SK-N-SH treated with all-trans-retinoic acid at 6 μM for 48 hours (cell line): ENCODE measurements at regions not wholly inside any gene's neighbourhood (a gene's known extent, or its start where the extent isn't known, plus 50 kb on each side); places are given as distances from the start of the nearest gene placed in this dataset.

ENCODE experiments used
- ATAC-seq: fragments of 200-7000 bp; cut with Tn5 transposase; 3 replicates; pipeline ENCODE4 v1.9.1; 2020; ENCODE audit warnings: mild to moderate bottlenecking, moderate library complexity
- ARNTL ChIP-seq: fragments of 450-650 bp; formaldehyde crosslinking; IDR thresholded peaks from 2 replicates; pipeline ENCODE4 v1.5.0; 2020; ENCODE audit warnings: low read depth, mild to moderate bottlenecking, moderate library complexity, borderline replicate concordance
- BACH2 ChIP-seq: fragments of 250-450 bp; sonication (Bioruptor Pico); IDR thresholded peaks from 2 replicates; pipeline ENCODE4 v1.9.0; 2021; ENCODE audit warnings: mild to moderate bottlenecking, borderline replicate concordance
- CSDC2 ChIP-seq: fragments of 250-450 bp; sonication (Bioruptor Pico); IDR thresholded peaks from 2 replicates; pipeline ENCODE4 v1.5.0; 2020; ENCODE audit warnings: mild to moderate bottlenecking, moderate library complexity
- ESRRG ChIP-seq: fragments of 250-450 bp; sonication (Bioruptor Pico); IDR thresholded peaks from 2 replicates; pipeline ENCODE4 v1.6.1; 2021; ENCODE audit warnings: mild to moderate bottlenecking
- GLIS3 ChIP-seq: fragments of 250-450 bp; sonication (Bioruptor Pico); IDR thresholded peaks from 2 replicates; pipeline ENCODE4 v1.5.0; 2020; ENCODE audit warnings: mild to moderate bottlenecking, moderate library complexity
- ISL1 ChIP-seq: fragments of 250-450 bp; sonication (Bioruptor Pico); IDR thresholded peaks from 2 replicates; pipeline ENCODE4 v2.1.2; 2022; ENCODE audit warnings: mild to moderate bottlenecking, moderate library complexity
- OSR1 ChIP-seq: fragments of 250-450 bp; sonication (Bioruptor Pico); IDR thresholded peaks from 2 replicates; pipeline ENCODE4 v1.8.0; 2022; ENCODE audit warnings: moderate library complexity, mild to moderate bottlenecking, inconsistent platforms
- PPARA ChIP-seq: fragments of 250-450 bp; sonication (Bioruptor Pico); IDR thresholded peaks from 2 replicates; pipeline ENCODE4 v1.5.0; 2020; ENCODE audit warnings: mild to moderate bottlenecking, borderline replicate concordance
- SNAI2 ChIP-seq: fragments of 250-450 bp; sonication (Bioruptor Pico); IDR thresholded peaks from 2 replicates; pipeline ENCODE4 v1.5.0; 2020; ENCODE audit warnings: mild to moderate bottlenecking, moderate library complexity
- TOX ChIP-seq: fragments of 250-450 bp; sonication (Bioruptor Pico); IDR thresholded peaks from 2 replicates; pipeline ENCODE4 v1.8.0; 2021; ENCODE audit warnings: mild to moderate bottlenecking, moderate library complexity, borderline replicate concordance
- TSHZ2 ChIP-seq: fragments of 250-450 bp; sonication (Bioruptor Pico); IDR thresholded peaks from 2 replicates; pipeline ENCODE4 v1.5.0; 2020; ENCODE audit warnings: mild to moderate bottlenecking, moderate library complexity
- ZFP3 ChIP-seq: fragments of 250-450 bp; sonication (Bioruptor Pico); IDR thresholded peaks from 2 replicates; pipeline ENCODE4 v1.5.0; 2020; ENCODE audit warnings: mild to moderate bottlenecking, moderate library complexity
- ZFP30 ChIP-seq: fragments of 450-650 bp; formaldehyde crosslinking; IDR thresholded peaks from 2 replicates; pipeline ENCODE4 v1.5.0; 2022; ENCODE audit warnings: mild to moderate bottlenecking, moderate library complexity
- ZNF565 ChIP-seq: fragments of 450-650 bp; formaldehyde crosslinking; conservative IDR thresholded peaks from 2 replicates; pipeline ENCODE4 v1.5.0; 2020; ENCODE audit warnings: low read depth, mild to moderate bottlenecking, moderate library complexity
- ZNF70 ChIP-seq: fragments of 450-650 bp; formaldehyde crosslinking; IDR thresholded peaks from 2 replicates; pipeline ENCODE4 v1.5.0; 2020; ENCODE audit warnings: mild to moderate bottlenecking, moderate library complexity
- ZNF8 ChIP-seq: fragments of 450-650 bp; formaldehyde crosslinking; IDR thresholded peaks from 2 replicates; pipeline ENCODE4 v1.5.0; 2020; ENCODE audit warnings: mild to moderate bottlenecking, moderate library complexity
- TF ChIP-seq, protein P1 (sequence below): fragments of 250-450 bp; sonication (Bioruptor Pico); IDR thresholded peaks from 2 replicates; pipeline ENCODE4 v1.8.0; 2020; ENCODE audit warnings: mild to moderate bottlenecking, moderate library complexity, borderline replicate concordance
- TF ChIP-seq, protein P2 (sequence below): fragments of 250-450 bp; sonication (Bioruptor Pico); IDR thresholded peaks from 2 replicates; pipeline ENCODE4 v1.5.1; 2021; ENCODE audit warnings: mild to moderate bottlenecking, moderate library complexity

- TF ChIP-seq ZNF70 (CRISPR knock-in tag) (no peak), PPARA (CRISPR knock-in tag) (no peak), ISL1 (CRISPR knock-in tag) (no peak), TSHZ2 (CRISPR knock-in tag) (no peak)
- TF ChIP-seq, protein P1, sequence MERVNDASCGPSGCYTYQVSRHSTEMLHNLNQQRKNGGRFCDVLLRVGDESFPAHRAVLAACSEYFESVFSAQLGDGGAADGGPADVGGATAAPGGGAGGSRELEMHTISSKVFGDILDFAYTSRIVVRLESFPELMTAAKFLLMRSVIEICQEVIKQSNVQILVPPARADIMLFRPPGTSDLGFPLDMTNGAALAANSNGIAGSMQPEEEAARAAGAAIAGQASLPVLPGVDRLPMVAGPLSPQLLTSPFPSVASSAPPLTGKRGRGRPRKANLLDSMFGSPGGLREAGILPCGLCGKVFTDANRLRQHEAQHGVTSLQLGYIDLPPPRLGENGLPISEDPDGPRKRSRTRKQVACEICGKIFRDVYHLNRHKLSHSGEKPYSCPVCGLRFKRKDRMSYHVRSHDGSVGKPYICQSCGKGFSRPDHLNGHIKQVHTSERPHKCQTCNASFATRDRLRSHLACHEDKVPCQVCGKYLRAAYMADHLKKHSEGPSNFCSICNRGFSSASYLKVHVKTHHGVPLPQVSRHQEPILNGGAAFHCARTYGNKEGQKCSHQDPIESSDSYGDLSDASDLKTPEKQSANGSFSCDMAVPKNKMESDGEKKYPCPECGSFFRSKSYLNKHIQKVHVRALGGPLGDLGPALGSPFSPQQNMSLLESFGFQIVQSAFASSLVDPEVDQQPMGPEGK (CRISPR knock-in tag), result no peak
- ATAC-seq, result no peak
These were observed 366.0 kb upstream of the DDHD1 start for GRCh38 chr14:53519137-53519536.

DNA sequence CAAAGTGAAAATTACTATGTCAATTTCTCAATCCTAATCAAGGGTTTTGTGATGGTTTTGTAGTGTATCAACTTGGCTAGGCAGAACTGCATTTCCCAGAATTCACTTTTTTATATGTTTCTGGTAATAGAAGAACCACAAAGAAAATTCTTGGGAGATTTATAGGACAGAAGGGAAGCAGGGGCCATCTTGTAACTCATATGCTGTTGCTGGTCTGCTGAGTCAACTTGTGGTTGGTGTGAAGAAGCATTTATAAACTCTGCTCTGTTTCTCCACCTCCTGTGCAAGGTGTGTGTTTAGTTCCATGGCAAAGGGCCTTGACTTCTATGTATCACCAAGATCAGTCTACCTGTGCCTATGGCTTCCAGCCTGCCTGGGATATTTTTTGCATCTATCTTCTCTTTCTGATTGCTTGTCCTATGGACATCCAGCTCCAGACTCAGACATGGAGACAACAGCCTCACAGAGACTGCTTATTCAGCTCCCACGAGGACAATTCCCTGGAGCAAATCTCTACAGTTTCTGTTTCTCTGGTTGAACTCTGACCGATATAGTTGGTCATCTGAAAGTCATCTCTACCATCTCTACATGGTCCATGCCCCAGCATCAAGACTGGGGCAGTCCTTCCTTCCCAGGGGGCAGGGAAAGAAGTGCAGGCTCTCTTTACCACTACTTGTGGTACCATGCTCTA lies 364.3 kb upstream of the DDHD1 start:
- ATAC-seq, result no peak
- no peak for TF ChIP-seq ESRRG (CRISPR knock-in tag)

GRCh38 chr14:53516261-53516774 lies 363.2 kb upstream of the DDHD1 start:
- ATAC-seq, result no peak
- TF ChIP-seq SNAI2 (no peak), ESRRG (CRISPR knock-in tag) (no peak), TSHZ2 (CRISPR knock-in tag) (no peak), OSR1 (CRISPR knock-in tag) (no peak), ISL1 (CRISPR knock-in tag) (no peak), CSDC2 (no peak), BACH2 (no peak), GLIS3 (CRISPR knock-in tag) (no peak), PPARA (CRISPR knock-in tag) (no peak), ZNF70 (CRISPR knock-in tag) (no peak), ZFP3 (CRISPR knock-in tag) (no peak), ARNTL (CRISPR knock-in tag) (no peak), ZNF8 (no peak), ZNF565 (CRISPR knock-in tag) (no peak), ZFP30 (CRISPR knock-in tag) (no peak), TOX (no peak)
- TF ChIP-seq, protein P2, sequence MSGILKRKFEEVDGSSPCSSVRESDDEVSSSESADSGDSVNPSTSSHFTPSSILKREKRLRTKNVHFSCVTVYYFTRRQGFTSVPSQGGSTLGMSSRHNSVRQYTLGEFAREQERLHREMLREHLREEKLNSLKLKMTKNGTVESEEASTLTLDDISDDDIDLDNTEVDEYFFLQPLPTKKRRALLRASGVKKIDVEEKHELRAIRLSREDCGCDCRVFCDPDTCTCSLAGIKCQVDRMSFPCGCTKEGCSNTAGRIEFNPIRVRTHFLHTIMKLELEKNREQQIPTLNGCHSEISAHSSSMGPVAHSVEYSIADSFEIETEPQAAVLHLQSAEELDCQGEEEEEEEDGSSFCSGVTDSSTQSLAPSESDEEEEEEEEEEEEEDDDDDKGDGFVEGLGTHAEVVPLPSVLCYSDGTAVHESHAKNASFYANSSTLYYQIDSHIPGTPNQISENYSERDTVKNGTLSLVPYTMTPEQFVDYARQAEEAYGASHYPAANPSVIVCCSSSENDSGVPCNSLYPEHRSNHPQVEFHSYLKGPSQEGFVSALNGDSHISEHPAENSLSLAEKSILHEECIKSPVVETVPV (CRISPR knock-in tag), result no peak
- TF ChIP-seq, protein P1 (CRISPR knock-in tag), result no peak
- TF ChIP-seq, all 23 proteins: peak for 0
